ENCODE measurements at regions not wholly inside any gene's neighbourhood (a gene's known extent, or its start where the extent isn't known, plus 50 kb on each side); places are given as distances from the start of the nearest gene placed in this dataset.

- no peaks in the 10 kb centered on the region for H3K27me3 Mint-ChIP-seq (ENCODE audit: insufficient read depth, unreplicated experiment)
- H3K9me3 Mint-ChIP-seq (ENCODE audit: unreplicated experiment): no peaks in the 10 kb centered on the region
- H3K36me3 Mint-ChIP-seq (ENCODE audit: insufficient read depth, unreplicated experiment): no peaks in the 10 kb centered on the region
- BruUV-seq (replicated peaks): no TSS peak
- H3K27ac Mint-ChIP-seq (ENCODE audit: low read depth, unreplicated experiment): no peak overlapping the region
- intact Hi-C loops (cut with micrococcal nuclease): no loop called here
- ChIA-PET POLR2A (no interaction called here), CTCF (no interaction called here)
- DNase-seq (ENCODE audit: unreplicated experiment): no peak
- H3K4me1 Mint-ChIP-seq (ENCODE audit: insufficient read depth, unreplicated experiment): no peaks in the 10 kb centered on the region
- TF ChIP-seq, protein P1, sequence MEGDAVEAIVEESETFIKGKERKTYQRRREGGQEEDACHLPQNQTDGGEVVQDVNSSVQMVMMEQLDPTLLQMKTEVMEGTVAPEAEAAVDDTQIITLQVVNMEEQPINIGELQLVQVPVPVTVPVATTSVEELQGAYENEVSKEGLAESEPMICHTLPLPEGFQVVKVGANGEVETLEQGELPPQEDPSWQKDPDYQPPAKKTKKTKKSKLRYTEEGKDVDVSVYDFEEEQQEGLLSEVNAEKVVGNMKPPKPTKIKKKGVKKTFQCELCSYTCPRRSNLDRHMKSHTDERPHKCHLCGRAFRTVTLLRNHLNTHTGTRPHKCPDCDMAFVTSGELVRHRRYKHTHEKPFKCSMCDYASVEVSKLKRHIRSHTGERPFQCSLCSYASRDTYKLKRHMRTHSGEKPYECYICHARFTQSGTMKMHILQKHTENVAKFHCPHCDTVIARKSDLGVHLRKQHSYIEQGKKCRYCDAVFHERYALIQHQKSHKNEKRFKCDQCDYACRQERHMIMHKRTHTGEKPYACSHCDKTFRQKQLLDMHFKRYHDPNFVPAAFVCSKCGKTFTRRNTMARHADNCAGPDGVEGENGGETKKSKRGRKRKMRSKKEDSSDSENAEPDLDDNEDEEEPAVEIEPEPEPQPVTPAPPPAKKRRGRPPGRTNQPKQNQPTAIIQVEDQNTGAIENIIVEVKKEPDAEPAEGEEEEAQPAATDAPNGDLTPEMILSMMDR (IDR thresholded peaks at IDR 0.05; ENCODE audit: unreplicated experiment): no peak
- no peak overlapping the region for H3K4me3 Mint-ChIP-seq (ENCODE audit: unreplicated experiment)
Observed at GRCh38 chr17:71910002-71910401, 210.8 kb upstream of the SOX9 start.

GRCh38 chr17:71914042-71914441 lies 206.8 kb upstream of the SOX9 start:
- BruUV-seq (replicated peaks): no TSS peak
- Mint-ChIP-seq H3K4me1 (ENCODE audit: insufficient read depth, unreplicated experiment) (no peaks in the 10 kb centered on the region), H3K9me3 (ENCODE audit: unreplicated experiment) (no peaks in the 10 kb centered on the region), H3K36me3 (ENCODE audit: insufficient read depth, unreplicated experiment) (no peaks in the 10 kb centered on the region), H3K4me3 (ENCODE audit: unreplicated experiment) (no peak overlapping the region), H3K27ac (ENCODE audit: low read depth, unreplicated experiment) (no peak overlapping the region), H3K27me3 (ENCODE audit: insufficient read depth, unreplicated experiment) (no peaks in the 10 kb centered on the region)
- TF ChIP-seq, protein P1 (IDR thresholded peaks at IDR 0.05; ENCODE audit: unreplicated experiment): no peak
- ChIA-PET POLR2A (no interaction called here), CTCF (no interaction called here)
- no peak for DNase-seq (ENCODE audit: unreplicated experiment)
- intact Hi-C loops (cut with micrococcal nuclease): no loop called here

DNA sequence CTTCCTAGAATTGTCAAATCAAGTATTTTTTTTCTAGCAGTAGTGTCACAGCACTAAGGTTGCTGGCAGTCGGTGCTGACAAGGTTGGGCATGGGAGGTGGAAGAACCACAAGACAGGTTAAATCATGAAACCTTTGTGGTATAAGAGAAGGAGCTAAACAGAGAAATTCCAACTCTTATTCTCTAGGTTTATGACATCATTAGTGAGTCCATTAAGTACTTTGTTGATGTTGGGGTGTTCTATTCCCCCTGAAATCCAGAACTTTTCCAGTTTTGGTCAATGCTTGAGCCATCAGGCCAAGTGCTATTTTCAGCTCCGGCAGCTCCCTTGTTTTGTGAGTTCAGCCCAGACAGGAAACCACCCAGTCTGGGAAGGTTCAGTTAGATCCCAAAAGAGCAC lies 206.0 kb upstream of the SOX9 start:
- Mint-ChIP-seq H3K27me3 (ENCODE audit: insufficient read depth, unreplicated experiment) (no peaks in the 10 kb centered on the region), H3K27ac (ENCODE audit: low read depth, unreplicated experiment) (no peak overlapping the region), H3K4me3 (ENCODE audit: unreplicated experiment) (no peak overlapping the region), H3K36me3 (ENCODE audit: insufficient read depth, unreplicated experiment) (no peaks in the 10 kb centered on the region), H3K9me3 (ENCODE audit: unreplicated experiment) (no peaks in the 10 kb centered on the region), H3K4me1 (ENCODE audit: insufficient read depth, unreplicated experiment) (peaks cover 5% of the 10 kb centered on the region)
- TF ChIP-seq, protein P1 (IDR thresholded peaks at IDR 0.05; ENCODE audit: unreplicated experiment): no peak
- intact Hi-C loops (cut with micrococcal nuclease): no loop called here
- ChIA-PET CTCF (no interaction called here), POLR2A (interaction anchor here (1.1 kb wide), 1 partner anchor 9 kb away, joined by 4 read pairs; no protein-coding TSS in a partner anchor)
- DNase-seq (ENCODE audit: unreplicated experiment): no peak
- no TSS peak for BruUV-seq (replicated peaks)

- intact Hi-C loops (cut with micrococcal nuclease): no loop called here
- H3K36me3 Mint-ChIP-seq (ENCODE audit: insufficient read depth, unreplicated experiment): no peaks in the 10 kb centered on the region
- no peak overlapping the region for H3K27ac Mint-ChIP-seq (ENCODE audit: low read depth, unreplicated experiment)
- no peak for DNase-seq (ENCODE audit: unreplicated experiment)
- H3K9me3 Mint-ChIP-seq (ENCODE audit: unreplicated experiment): peaks cover 7% of the 10 kb centered on the region
- TF ChIP-seq, protein P1 (IDR thresholded peaks at IDR 0.05; ENCODE audit: unreplicated experiment): no peak
- BruUV-seq (replicated peaks): no TSS peak
- CTCF ChIA-PET: no interaction called here
- POLR2A ChIA-PET: no interaction called here
- H3K27me3 Mint-ChIP-seq (ENCODE audit: insufficient read depth, unreplicated experiment): no peaks in the 10 kb centered on the region
- peaks cover 20% of the 10 kb centered on the region for H3K4me1 Mint-ChIP-seq (ENCODE audit: insufficient read depth, unreplicated experiment)
- H3K4me3 Mint-ChIP-seq (ENCODE audit: unreplicated experiment): no peak overlapping the region
Observed at GRCh38 chr17:71917715-71918114, 203.1 kb upstream of the SOX9 start.

Data from MCF 10A (cell line).